ENCODE measurements at regions not wholly inside any gene's neighbourhood (a gene's known extent, or its start where the extent isn't known, plus 50 kb on each side); places are given as distances from the start of the nearest gene placed in this dataset.

- no peak for TF ChIP-seq ZNF592 (IDR thresholded peaks at IDR 0.05)
- no peak for TF ChIP-seq HCFC1 (IDR thresholded peaks at IDR 0.05; ENCODE audit: low read length)
- no peak for TF ChIP-seq E2F4 (IDR thresholded peaks at IDR 0.05; ENCODE audit: low read depth, low read length)
- TF ChIP-seq STAT1 (conservative IDR thresholded peaks at IDR 0.05), result no peak
- no peak for TF ChIP-seq ZZZ3 (IDR thresholded peaks at IDR 0.05; ENCODE audit: control insufficient read depth, insufficient read length, low read depth)
- no peak for TF ChIP-seq ASH2L (IDR thresholded peaks at IDR 0.05; ENCODE audit: borderline replicate concordance, low read depth)
- TF ChIP-seq MEF2B (IDR thresholded peaks at IDR 0.05; ENCODE audit: partially characterized antibody, poor library complexity, severe bottlenecking), result peak; percentile 46
- TF ChIP-seq IKZF2 (IDR thresholded peaks at IDR 0.05), result peak; percentile 78 to 85; a peak in 3 of 4 replicates
- no peak for TF ChIP-seq SMAD5 (IDR thresholded peaks at IDR 0.05; ENCODE audit: low read depth)
- TF ChIP-seq IKZF1 (conservative IDR thresholded peaks at IDR 0.05), result peak; percentile 50
- TF ChIP-seq NFYA (IDR thresholded peaks at IDR 0.05; ENCODE audit: borderline replicate concordance, low read depth, low read length), result no peak
- no peak for TF ChIP-seq NR2F1 (conservative IDR thresholded peaks at IDR 0.05)
- TF ChIP-seq HSF1 (IDR thresholded peaks at IDR 0.05; ENCODE audit: low read depth, low read length), result no peak
- no peak for TF ChIP-seq FOS (IDR thresholded peaks at IDR 0.05; ENCODE audit: borderline replicate concordance, extremely low read depth, insufficient read length)
- peak; percentile 98 for TF ChIP-seq FOXM1 (IDR thresholded peaks at IDR 0.05; ENCODE audit: low read depth, low read length)
- TF ChIP-seq PKNOX1 (IDR thresholded peaks at IDR 0.05), result no peak
- no peak for TF ChIP-seq ZNF687 (IDR thresholded peaks at IDR 0.05)
Observed at GRCh38 chr10:8130973-8131911, 76.8 kb downstream of the GATA3 start (continued).
